Neutrophil (primary cell): ENCODE measurements at regions not wholly inside any gene's neighbourhood (a gene's known extent, or its start where the extent isn't known, plus 50 kb on each side); places are given as distances from the start of the nearest gene placed in this dataset.

ENCODE experiments used
- H3K27ac ChIP-seq: fragments of 200-600 bp; sonication (generic); 2 replicates; pipeline ENCODE4 v1.5.1; 2016; ENCODE audit warnings: mild to moderate bottlenecking, moderate library complexity
- H3K27me3 ChIP-seq: fragments of 200-600 bp; sonication (generic); 2 replicates; pipeline ENCODE4 v1.6.0; 2016; ENCODE audit warnings: mild to moderate bottlenecking
- H3K36me3 ChIP-seq: fragments of 200-600 bp; sonication (generic); 2 replicates; pipeline ENCODE4 v1.5.1; 2017
- H3K4me1 ChIP-seq, 2 experiments: fragments of 200-600 bp in 1 of 2; sonication (generic) in 1 of 2; 1 replicate in 1 of 2; 2 replicates in 1 of 2; pipeline versions ENCODE4 v1.5.1 to v1.6.1; 2013 to 2016; ENCODE audit warnings: low read depth in 1 of 2, low read length in 1 of 2, mild to moderate bottlenecking in 1 of 2, moderate library complexity in 1 of 2; ENCODE audit not compliant: control insufficient read depth in 1 of 2, insufficient read depth in 1 of 2
- H3K4me3 ChIP-seq, 2 experiments: fragments of 200-600 bp in 1 of 2; sonication (generic) in 1 of 2; 1 replicate in 1 of 2; 2 replicates in 1 of 2; pipeline ENCODE4 v1.5.1; 2013 to 2016; ENCODE audit warnings: low read depth in 1 of 2, low read length in 1 of 2, mild to moderate bottlenecking in 1 of 2, moderate library complexity in 1 of 2
- H3K9me3 ChIP-seq: fragments of 200-600 bp; sonication (generic); 2 replicates; pipeline ENCODE4 v1.5.1; 2016
- TF ChIP-seq, protein P1 (sequence below): fragments of 200-600 bp; sonication (generic); IDR thresholded peaks from 2 replicates; pipeline ENCODE4 v1.5.1; 2016; ENCODE audit warnings: antibody characterized with exemption

DNA sequence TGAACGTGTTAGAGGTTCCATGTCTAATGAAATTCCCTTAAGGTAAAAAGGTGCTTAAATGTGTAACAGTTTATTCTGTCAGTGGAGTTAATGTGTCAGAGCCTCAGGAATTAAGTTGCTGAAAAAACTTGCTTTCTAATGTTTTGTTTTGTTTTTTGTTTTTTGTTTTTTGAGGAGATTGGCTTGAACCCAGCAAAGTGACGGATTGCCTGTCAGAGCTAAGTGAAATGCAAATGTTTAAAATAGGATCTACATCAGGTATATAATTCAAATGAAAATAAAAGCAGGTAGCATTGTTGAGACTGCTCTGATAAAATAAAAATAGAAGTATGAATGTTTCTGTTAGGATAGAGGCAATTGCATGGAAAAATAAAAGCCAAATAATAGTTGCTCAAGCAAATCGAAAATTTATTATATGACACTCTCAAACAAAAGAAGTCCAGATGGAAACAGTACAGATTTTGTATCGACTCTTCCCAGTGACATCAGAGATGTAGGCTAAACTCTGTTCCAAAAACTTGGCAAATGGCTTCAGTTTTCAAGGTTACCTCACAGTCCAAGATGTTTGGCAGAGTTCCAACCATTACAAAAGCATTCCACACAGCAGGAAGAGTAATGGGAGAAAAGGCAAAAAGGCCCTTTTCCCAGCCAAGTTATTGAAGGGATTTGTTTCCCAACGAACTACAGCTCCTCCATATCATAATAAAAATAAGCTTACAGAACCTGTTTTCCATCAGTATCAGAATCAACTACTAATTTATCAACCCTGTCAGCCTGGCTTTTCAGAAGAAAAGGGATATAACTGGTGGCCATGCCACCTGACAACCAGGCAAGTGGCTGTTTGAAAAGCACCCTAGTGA, 291.0 kb downstream of the TBL1XR1 start:
- Histone ChIP-seq H3K36me3 (no peaks in the 10 kb centered on the region), H3K4me3 (no peak overlapping the region), H3K27ac (no peak overlapping the region), H3K27me3 (no peaks in the 10 kb centered on the region), H3K9me3 (no peaks in the 10 kb centered on the region), H3K4me1 (no peaks in the 10 kb centered on the region)
- TF ChIP-seq, protein P1, sequence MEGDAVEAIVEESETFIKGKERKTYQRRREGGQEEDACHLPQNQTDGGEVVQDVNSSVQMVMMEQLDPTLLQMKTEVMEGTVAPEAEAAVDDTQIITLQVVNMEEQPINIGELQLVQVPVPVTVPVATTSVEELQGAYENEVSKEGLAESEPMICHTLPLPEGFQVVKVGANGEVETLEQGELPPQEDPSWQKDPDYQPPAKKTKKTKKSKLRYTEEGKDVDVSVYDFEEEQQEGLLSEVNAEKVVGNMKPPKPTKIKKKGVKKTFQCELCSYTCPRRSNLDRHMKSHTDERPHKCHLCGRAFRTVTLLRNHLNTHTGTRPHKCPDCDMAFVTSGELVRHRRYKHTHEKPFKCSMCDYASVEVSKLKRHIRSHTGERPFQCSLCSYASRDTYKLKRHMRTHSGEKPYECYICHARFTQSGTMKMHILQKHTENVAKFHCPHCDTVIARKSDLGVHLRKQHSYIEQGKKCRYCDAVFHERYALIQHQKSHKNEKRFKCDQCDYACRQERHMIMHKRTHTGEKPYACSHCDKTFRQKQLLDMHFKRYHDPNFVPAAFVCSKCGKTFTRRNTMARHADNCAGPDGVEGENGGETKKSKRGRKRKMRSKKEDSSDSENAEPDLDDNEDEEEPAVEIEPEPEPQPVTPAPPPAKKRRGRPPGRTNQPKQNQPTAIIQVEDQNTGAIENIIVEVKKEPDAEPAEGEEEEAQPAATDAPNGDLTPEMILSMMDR, result no peak

DNA sequence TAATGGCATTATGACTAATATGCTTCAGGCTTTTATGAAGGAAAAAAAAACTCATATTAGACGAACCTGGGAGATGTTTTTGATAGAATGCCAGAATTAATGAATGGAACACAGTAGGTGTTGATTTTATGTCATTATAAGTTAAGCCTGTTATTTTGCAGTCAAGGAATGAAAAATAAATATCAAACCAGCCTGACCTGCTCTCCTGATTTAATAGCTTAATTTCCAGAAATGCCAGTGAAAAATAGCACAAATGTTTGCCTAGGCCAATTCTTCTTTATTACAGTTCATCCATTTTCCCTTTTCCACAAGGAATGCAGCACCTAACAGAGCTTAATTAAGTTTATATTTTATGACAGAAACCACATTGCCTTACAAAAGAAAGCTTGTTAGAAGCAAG, 292.0 kb downstream of the TBL1XR1 start:
- Histone ChIP-seq H3K27me3 (no peaks in the 10 kb centered on the region), H3K9me3 (no peaks in the 10 kb centered on the region), H3K4me3 (no peak overlapping the region), H3K27ac (no peak overlapping the region), H3K36me3 (no peaks in the 10 kb centered on the region), H3K4me1 (no peaks in the 10 kb centered on the region)
- TF ChIP-seq, protein P1, result no peak

DNA sequence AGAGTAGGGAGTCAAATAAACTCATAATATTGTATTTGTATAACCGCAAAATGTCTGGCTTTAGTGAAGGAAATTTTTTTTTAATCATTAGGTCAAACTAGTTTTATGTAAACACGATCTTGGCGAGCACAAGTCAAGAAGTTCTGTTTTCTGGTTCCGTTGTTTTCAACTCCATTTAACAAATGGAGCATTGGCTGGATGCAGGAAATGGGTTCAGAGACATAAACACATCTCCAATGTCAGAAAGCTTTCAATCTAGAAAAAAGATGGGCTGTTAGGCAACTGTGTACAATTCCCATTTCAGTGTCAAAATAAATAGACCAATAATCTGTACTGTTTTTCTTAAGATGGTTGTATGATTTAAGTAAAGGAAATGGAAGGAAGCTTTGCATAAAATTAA, 292.8 kb downstream of the TBL1XR1 start:
- Histone ChIP-seq H3K9me3 (no peaks in the 10 kb centered on the region), H3K27me3 (no peaks in the 10 kb centered on the region), H3K4me1 (no peaks in the 10 kb centered on the region), H3K36me3 (no peaks in the 10 kb centered on the region), H3K27ac (no peak overlapping the region), H3K4me3 (no peak overlapping the region)
- TF ChIP-seq, protein P1, result no peak

DNA sequence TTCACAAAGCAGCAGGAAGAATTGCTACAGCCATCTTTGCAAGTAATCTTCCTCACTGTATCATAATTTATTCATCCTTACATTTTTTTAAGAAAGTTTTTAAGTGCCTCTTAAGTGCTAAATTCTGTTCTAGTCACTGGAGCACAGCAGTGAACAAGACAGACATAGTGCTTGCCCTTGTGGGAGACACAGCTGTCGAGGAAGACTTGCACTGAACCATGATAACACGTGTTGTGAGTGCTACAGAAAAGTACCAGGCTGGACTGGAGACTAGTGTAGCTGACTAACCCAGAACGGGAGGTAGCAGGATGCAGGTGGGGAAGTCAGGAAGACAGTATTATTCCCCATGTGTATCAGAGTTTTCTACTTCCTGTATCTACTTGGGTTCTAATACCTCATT, 300.6 kb downstream of the TBL1XR1 start:
- Histone ChIP-seq H3K9me3 (no peaks in the 10 kb centered on the region), H3K27ac (no peak overlapping the region), H3K4me3 (no peak overlapping the region), H3K36me3 (no peaks in the 10 kb centered on the region), H3K27me3 (no peaks in the 10 kb centered on the region), H3K4me1 (no peaks in the 10 kb centered on the region)
- TF ChIP-seq, protein P1, result no peak

DNA sequence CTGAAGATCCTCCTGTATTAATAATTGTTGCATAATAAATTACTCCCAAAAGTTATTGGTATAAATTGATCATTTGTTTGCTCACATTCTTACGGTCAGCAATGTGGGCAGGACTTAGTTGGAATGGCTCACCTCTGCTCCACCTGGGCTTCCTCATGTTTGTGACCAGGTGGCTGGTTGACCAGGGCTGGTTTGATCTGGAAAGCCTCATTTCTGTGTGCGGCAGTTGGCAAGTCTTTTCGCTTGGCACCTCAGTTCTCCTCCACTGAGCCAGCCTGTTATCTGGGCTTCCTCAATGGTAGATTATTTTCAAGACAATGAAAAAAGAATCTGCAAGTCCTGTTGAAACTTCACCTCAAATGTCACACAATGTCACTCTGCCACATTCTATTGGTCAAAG, 301.1 kb downstream of the TBL1XR1 start:
- no peak overlapping the region for H3K27ac ChIP-seq
- H3K4me3 ChIP-seq, result no peak overlapping the region
- H3K36me3 ChIP-seq, result no peaks in the 10 kb centered on the region
- TF ChIP-seq, protein P1, result no peak
- H3K4me1 ChIP-seq, result no peaks in the 10 kb centered on the region
- H3K27me3 ChIP-seq, result no peaks in the 10 kb centered on the region
- no peaks in the 10 kb centered on the region for H3K9me3 ChIP-seq
